ENCODE measurements at regions not wholly inside any gene's neighbourhood (a gene's known extent, or its start where the extent isn't known, plus 50 kb on each side); places are given as distances from the start of the nearest gene placed in this dataset.

DNA sequence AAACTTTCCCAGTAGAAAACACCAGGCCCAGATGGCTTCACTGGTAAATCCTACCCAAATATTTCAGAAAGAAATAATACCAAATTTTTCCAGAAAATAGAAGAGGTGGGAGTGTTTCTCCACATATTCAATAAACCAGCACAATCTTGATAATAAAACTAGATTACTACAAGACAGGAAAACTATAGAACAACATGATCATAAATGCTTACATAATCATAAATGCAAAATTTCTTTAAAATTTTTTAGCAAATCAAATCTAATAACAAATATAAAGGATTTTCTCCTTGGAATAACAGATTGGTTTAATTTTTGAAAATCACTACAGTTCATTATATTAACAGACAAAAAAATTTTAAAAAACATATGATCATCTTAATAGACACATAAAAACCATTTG lies 294.5 kb downstream of the BCL11B start:
- H3K4me3 ChIP-seq (ENCODE audit: low read length) = no peak overlapping the region
- no peak for DNase-seq (ENCODE audit: low read depth)
- TF ChIP-seq CTCF (conservative IDR thresholded peaks at IDR 0.05; ENCODE audit: low read depth, low read length) = no peak

GRCh38 chr14:98982986-98983385 lies 289.0 kb downstream of the BCL11B start:
- DNase-seq (ENCODE audit: low read depth) = no peak
- TF ChIP-seq CTCF (conservative IDR thresholded peaks at IDR 0.05; ENCODE audit: low read depth, low read length) = no peak
- no peak overlapping the region for H3K4me3 ChIP-seq (ENCODE audit: low read length)

GRCh38 chr14:98984027-98984718 lies 287.8 kb downstream of the BCL11B start:
- DNase-seq (ENCODE audit: low read depth) = no peak
- H3K4me3 ChIP-seq (ENCODE audit: low read length) = no peak overlapping the region
- TF ChIP-seq CTCF (conservative IDR thresholded peaks at IDR 0.05; ENCODE audit: low read depth, low read length) = no peak

GRCh38 chr14:98984719-98985041 lies 287.3 kb downstream of the BCL11B start:
- TF ChIP-seq CTCF (conservative IDR thresholded peaks at IDR 0.05; ENCODE audit: low read depth, low read length) = no peak
- no peak for DNase-seq (ENCODE audit: low read depth)
- no peak overlapping the region for H3K4me3 ChIP-seq (ENCODE audit: low read length)

GRCh38 chr14:98993818-98994217 lies 278.2 kb downstream of the BCL11B start:
- TF ChIP-seq CTCF (conservative IDR thresholded peaks at IDR 0.05; ENCODE audit: low read depth, low read length) = no peak
- no peak for DNase-seq (ENCODE audit: low read depth)
- H3K4me3 ChIP-seq (ENCODE audit: low read length) = no peak overlapping the region

- DNase-seq (ENCODE audit: low read depth) = no peak
- TF ChIP-seq CTCF (conservative IDR thresholded peaks at IDR 0.05; ENCODE audit: low read depth, low read length) = no peak
These were observed 277.4 kb downstream of the BCL11B start for GRCh38 chr14:98994561-98994960.

DNA sequence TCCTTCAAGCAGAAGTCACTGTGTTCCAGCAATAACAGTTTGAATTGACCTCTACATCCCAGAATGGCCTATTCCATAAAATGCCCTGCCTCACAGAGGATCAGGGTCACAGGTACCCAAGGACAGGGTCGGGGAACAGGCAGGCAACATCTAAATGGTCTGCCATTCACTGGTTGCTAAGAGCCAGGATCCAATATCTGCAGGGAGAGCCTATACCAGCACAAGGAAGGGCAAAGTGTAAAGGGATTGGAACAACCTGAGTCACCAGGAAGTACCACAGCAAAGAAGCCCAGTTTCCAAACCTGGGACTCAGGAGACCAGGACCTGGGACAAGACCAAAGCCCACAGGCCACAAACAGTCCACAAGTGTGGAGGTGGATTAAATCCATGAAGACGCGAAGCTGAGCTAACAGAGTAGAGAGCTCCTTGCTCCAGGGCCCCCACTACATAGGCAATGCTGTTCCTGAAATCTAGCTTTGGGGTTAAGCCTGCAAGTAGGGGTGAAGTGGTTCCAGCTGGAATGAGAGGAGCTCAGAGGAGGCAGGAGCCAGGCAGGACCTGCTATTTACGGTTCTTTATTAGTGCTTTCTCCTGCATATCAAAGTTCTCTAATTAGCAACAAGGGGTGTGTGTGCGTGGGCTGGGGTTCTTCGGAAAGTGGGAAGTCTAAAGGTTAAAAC lies 274.3 kb downstream of the BCL11B start:
- TF ChIP-seq CTCF (conservative IDR thresholded peaks at IDR 0.05; ENCODE audit: low read depth, low read length) = no peak
- DNase-seq (ENCODE audit: low read depth) = no peak

More at GRCh38 chr14:98994561-98994960, 277.4 kb downstream of the BCL11B start:
- H3K4me3 ChIP-seq (ENCODE audit: low read length) = no peak overlapping the region

More for the DNA sequence above, 274.3 kb downstream of the BCL11B start:
- no peak overlapping the region for H3K4me3 ChIP-seq (ENCODE audit: low read length)

Measured in retinal pigment epithelial cell (primary cell).